ENCODE measurements at regions not wholly inside any gene's neighbourhood (a gene's known extent, or its start where the extent isn't known, plus 50 kb on each side); places are given as distances from the start of the nearest gene placed in this dataset.
"Not testable (repeated sequence)": the region's sequence is repeated elsewhere in the genome, so short reads cannot be mapped to it uniquely, and the experiment has no call there.

DNA sequence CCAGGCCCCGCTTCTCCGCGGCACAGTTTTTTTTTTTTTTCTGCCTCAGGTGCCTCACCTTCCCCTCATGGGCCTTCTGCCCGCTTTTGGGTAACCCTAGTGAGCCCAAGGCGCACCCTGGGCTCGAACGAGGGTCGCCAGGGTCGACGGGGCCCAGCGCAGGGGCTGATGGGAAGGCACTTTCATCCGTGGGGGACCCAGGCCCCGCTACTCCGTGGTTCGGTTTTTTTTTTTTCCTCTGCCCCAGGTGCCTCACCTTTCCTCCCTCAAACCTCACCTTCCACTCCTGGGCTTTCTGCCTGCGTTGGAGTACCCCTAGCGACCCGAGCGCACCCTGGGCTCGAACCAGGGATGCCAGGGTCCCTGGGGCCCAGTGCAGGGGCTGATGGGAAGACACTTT, 1569.8 kb downstream of the TSPY10 start:
- TF ChIP-seq, protein P1, sequence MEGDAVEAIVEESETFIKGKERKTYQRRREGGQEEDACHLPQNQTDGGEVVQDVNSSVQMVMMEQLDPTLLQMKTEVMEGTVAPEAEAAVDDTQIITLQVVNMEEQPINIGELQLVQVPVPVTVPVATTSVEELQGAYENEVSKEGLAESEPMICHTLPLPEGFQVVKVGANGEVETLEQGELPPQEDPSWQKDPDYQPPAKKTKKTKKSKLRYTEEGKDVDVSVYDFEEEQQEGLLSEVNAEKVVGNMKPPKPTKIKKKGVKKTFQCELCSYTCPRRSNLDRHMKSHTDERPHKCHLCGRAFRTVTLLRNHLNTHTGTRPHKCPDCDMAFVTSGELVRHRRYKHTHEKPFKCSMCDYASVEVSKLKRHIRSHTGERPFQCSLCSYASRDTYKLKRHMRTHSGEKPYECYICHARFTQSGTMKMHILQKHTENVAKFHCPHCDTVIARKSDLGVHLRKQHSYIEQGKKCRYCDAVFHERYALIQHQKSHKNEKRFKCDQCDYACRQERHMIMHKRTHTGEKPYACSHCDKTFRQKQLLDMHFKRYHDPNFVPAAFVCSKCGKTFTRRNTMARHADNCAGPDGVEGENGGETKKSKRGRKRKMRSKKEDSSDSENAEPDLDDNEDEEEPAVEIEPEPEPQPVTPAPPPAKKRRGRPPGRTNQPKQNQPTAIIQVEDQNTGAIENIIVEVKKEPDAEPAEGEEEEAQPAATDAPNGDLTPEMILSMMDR (IDR thresholded peaks at IDR 0.05; ENCODE audit: control extremely low read depth in 1 of 3, insufficient read depth in 1 of 3, low read depth in 1 of 3, low read length in 3 of 3) = not testable (repeated sequence)
- TF ChIP-seq TAF1 (IDR thresholded peaks at IDR 0.05; ENCODE audit: low read depth, low read length); EP300 (IDR thresholded peaks at IDR 0.05; ENCODE audit: borderline replicate concordance in 1 of 2, low read depth in 2 of 2, low read length in 2 of 2); NRF1 (IDR thresholded peaks at IDR 0.05; ENCODE audit: low read depth, low read length); GABPA (IDR thresholded peaks at IDR 0.05; ENCODE audit: borderline replicate concordance, insufficient read depth, low read length): not testable (repeated sequence)

Data from H1 (cell line).